ENCODE measurements at regions not wholly inside any gene's neighbourhood (a gene's known extent, or its start where the extent isn't known, plus 50 kb on each side); places are given as distances from the start of the nearest gene placed in this dataset.

DNA sequence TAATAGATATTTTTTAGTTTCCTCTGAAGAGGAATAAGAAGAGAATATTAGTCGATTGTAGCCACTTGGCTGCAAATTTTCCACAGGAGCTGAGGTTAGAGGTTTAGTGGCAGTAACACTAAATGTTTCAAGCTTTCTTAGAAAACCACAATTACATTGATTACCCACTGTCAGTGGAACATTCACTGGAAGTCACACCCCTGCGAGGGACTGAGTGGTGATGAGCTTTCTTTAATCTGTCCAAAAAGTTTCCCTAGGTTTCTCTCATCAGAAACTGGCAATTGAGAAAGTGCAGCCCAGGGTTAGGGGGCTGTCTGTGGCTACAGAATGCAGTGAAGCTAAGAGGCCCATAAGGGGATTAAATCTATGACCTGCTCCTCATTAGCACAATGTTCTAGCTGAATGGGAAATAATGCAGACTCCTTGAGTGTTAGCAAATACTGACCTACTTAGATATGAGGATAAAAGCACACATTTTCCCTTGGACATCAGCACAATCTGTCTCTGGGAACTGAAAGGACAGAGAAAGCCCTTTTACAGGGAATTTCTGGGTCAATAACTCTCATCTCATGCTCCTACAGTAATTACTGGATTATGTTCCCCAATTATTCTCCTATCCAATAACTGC is 189.5 kb downstream of the FAM76B start:
- no peaks in the 10 kb centered on the region for H3K4me1 ChIP-seq (ENCODE audit: control insufficient read depth, insufficient read depth, low read length)
- no peak overlapping the region for H3K27ac ChIP-seq (ENCODE audit: low read length)
- ChIA-PET POLR2A (no interaction called here), CTCF (no interaction called here)
- intact Hi-C loops (cut with micrococcal nuclease; ENCODE audit: unreplicated experiment) (no loop called here), in situ Hi-C loops (cut with HindIII; ENCODE audit: low pct_unique_long_range_greater_than_20kb, low sequenced_read_pairs) (no loop called here)
- H3K36me3 ChIP-seq (ENCODE audit: control insufficient read depth, insufficient read depth, low read length) = no peaks in the 10 kb centered on the region
- no peak for DNase-seq (ENCODE audit: low read depth, low spot score)
- no peak overlapping the region for H3K4me3 ChIP-seq (ENCODE audit: low read depth in 2 of 2, low read length in 2 of 2)
- no TSS peak for BruUV-seq (replicated peaks)
- TF ChIP-seq, protein P1, sequence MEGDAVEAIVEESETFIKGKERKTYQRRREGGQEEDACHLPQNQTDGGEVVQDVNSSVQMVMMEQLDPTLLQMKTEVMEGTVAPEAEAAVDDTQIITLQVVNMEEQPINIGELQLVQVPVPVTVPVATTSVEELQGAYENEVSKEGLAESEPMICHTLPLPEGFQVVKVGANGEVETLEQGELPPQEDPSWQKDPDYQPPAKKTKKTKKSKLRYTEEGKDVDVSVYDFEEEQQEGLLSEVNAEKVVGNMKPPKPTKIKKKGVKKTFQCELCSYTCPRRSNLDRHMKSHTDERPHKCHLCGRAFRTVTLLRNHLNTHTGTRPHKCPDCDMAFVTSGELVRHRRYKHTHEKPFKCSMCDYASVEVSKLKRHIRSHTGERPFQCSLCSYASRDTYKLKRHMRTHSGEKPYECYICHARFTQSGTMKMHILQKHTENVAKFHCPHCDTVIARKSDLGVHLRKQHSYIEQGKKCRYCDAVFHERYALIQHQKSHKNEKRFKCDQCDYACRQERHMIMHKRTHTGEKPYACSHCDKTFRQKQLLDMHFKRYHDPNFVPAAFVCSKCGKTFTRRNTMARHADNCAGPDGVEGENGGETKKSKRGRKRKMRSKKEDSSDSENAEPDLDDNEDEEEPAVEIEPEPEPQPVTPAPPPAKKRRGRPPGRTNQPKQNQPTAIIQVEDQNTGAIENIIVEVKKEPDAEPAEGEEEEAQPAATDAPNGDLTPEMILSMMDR (IDR thresholded peaks at IDR 0.05) = no peak
- TF ChIP-seq TCF7L2 (IDR thresholded peaks at IDR 0.05; ENCODE audit: low read depth, low read length) (no peak), SIN3A (IDR thresholded peaks at IDR 0.05; ENCODE audit: borderline replicate concordance, insufficient read depth, low read depth, low read length) (no peak), POLR2AphosphoS5 (IDR thresholded peaks at IDR 0.05; ENCODE audit: low read depth, low read length) (no peak)
- TF ChIP-seq, protein P2, sequence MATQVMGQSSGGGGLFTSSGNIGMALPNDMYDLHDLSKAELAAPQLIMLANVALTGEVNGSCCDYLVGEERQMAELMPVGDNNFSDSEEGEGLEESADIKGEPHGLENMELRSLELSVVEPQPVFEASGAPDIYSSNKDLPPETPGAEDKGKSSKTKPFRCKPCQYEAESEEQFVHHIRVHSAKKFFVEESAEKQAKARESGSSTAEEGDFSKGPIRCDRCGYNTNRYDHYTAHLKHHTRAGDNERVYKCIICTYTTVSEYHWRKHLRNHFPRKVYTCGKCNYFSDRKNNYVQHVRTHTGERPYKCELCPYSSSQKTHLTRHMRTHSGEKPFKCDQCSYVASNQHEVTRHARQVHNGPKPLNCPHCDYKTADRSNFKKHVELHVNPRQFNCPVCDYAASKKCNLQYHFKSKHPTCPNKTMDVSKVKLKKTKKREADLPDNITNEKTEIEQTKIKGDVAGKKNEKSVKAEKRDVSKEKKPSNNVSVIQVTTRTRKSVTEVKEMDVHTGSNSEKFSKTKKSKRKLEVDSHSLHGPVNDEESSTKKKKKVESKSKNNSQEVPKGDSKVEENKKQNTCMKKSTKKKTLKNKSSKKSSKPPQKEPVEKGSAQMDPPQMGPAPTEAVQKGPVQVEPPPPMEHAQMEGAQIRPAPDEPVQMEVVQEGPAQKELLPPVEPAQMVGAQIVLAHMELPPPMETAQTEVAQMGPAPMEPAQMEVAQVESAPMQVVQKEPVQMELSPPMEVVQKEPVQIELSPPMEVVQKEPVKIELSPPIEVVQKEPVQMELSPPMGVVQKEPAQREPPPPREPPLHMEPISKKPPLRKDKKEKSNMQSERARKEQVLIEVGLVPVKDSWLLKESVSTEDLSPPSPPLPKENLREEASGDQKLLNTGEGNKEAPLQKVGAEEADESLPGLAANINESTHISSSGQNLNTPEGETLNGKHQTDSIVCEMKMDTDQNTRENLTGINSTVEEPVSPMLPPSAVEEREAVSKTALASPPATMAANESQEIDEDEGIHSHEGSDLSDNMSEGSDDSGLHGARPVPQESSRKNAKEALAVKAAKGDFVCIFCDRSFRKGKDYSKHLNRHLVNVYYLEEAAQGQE (IDR thresholded peaks at IDR 0.05; ENCODE audit: insufficient read depth in 1 of 2, low read depth in 2 of 2, low read length in 1 of 2) = no peak
- H3K27me3 ChIP-seq (ENCODE audit: control insufficient read depth, insufficient read depth, low read length) = no peaks in the 10 kb centered on the region
- ATAC-seq = no peak
- no peaks in the 10 kb centered on the region for H3K9me3 ChIP-seq (ENCODE audit: control insufficient read depth, insufficient read depth, low read depth, low read length)

DNA sequence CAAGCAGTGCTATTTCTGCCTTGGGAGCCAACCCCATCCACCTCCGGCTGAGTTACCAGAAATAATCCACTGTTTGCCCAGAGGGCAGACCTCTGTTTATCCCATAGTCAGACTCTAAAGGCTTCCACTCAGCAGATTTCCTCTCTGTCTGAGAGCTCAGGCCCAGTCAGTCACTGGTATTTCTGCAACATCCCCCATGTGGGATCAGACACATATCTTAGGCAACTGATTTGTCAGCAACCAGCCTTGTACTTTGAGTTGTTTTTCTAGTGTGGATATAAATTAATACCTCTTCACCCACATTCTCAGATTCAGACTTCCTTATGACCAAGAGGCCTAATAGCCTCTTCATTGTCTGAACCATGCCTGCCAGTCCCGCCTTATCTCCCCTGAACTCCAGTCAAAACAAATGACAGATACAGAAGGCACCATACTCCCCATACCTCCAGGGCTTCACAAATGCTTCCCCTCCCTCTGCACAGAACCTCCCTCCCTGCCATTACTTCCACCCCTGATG is 193.6 kb downstream of the FAM76B start:
- TF ChIP-seq TCF7L2 (IDR thresholded peaks at IDR 0.05; ENCODE audit: low read depth, low read length) = no peak
- no peak for TF ChIP-seq POLR2AphosphoS5 (IDR thresholded peaks at IDR 0.05; ENCODE audit: low read depth, low read length)
- no peak for TF ChIP-seq SIN3A (IDR thresholded peaks at IDR 0.05; ENCODE audit: borderline replicate concordance, insufficient read depth, low read depth, low read length)
- TF ChIP-seq, protein P1 (IDR thresholded peaks at IDR 0.05) = no peak
- TF ChIP-seq, protein P2 (IDR thresholded peaks at IDR 0.05; ENCODE audit: insufficient read depth in 1 of 2, low read depth in 2 of 2, low read length in 1 of 2) = no peak
- POLR2A ChIA-PET = no interaction called here
- Histone ChIP-seq H3K27me3 (ENCODE audit: control insufficient read depth, insufficient read depth, low read length) (no peaks in the 10 kb centered on the region; the same call in 1 of the 2 replicates), H3K4me1 (ENCODE audit: control insufficient read depth, insufficient read depth, low read length) (no peaks in the 10 kb centered on the region), H3K9me3 (ENCODE audit: control insufficient read depth, insufficient read depth, low read depth, low read length) (no peaks in the 10 kb centered on the region), H3K4me3 (ENCODE audit: low read depth in 2 of 2, low read length in 2 of 2) (no peak overlapping the region), H3K36me3 (ENCODE audit: control insufficient read depth, insufficient read depth, low read length) (no peaks in the 10 kb centered on the region), H3K27ac (ENCODE audit: low read length) (no peak overlapping the region)
- intact Hi-C loops (cut with micrococcal nuclease; ENCODE audit: unreplicated experiment) = no loop called here
- no TSS peak for BruUV-seq (replicated peaks)
- no peak for ATAC-seq
- CTCF ChIA-PET = no interaction called here
- no peak for DNase-seq (ENCODE audit: low read depth, low spot score)
- in situ Hi-C loops (cut with HindIII; ENCODE audit: low pct_unique_long_range_greater_than_20kb, low sequenced_read_pairs) = no loop called here

Data from Panc1 (cell line).